AG10803 (cell line): ENCODE measurements at regions not wholly inside any gene's neighbourhood (a gene's known extent, or its start where the extent isn't known, plus 50 kb on each side); places are given as distances from the start of the nearest gene placed in this dataset.

Experiments used
- DNase-seq: peaks from one replicate; pipeline ENCODE4 v3.0.0; 2010; ENCODE audit warnings: low read depth
- H3K4me3 ChIP-seq: 2 replicates; pipeline ENCODE4 v1.5.1; 2011; ENCODE audit warnings: mild to moderate bottlenecking, low read length, control low read depth
- TF ChIP-seq, protein P1 (sequence below): conservative IDR thresholded peaks from 2 replicates; pipeline ENCODE4 v1.5.1; 2011; ENCODE audit warnings: mild to moderate bottlenecking, low read length, control low read depth, inconsistent platforms

DNA sequence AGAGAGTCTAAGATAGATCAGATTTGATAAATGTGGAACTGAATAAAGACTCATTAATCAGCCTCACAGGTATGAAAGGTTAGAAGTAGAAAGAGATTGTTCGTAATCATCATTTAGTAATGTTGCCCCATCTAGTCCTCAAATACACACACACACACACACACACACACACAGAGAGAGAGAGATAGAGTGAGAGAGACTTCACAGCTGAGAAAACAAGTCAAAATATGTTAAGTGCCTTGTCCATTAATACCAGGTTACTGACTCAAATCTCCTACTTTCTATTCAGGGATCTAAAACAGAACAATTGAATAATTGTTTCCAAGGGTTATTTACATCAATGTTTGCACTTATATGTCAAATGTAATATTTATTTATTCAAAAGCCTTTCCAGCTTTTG lies 284.6 kb downstream of the MRPS30 start:
- TF ChIP-seq, protein P1, sequence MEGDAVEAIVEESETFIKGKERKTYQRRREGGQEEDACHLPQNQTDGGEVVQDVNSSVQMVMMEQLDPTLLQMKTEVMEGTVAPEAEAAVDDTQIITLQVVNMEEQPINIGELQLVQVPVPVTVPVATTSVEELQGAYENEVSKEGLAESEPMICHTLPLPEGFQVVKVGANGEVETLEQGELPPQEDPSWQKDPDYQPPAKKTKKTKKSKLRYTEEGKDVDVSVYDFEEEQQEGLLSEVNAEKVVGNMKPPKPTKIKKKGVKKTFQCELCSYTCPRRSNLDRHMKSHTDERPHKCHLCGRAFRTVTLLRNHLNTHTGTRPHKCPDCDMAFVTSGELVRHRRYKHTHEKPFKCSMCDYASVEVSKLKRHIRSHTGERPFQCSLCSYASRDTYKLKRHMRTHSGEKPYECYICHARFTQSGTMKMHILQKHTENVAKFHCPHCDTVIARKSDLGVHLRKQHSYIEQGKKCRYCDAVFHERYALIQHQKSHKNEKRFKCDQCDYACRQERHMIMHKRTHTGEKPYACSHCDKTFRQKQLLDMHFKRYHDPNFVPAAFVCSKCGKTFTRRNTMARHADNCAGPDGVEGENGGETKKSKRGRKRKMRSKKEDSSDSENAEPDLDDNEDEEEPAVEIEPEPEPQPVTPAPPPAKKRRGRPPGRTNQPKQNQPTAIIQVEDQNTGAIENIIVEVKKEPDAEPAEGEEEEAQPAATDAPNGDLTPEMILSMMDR = no peak
- no peak for DNase-seq

DNA sequence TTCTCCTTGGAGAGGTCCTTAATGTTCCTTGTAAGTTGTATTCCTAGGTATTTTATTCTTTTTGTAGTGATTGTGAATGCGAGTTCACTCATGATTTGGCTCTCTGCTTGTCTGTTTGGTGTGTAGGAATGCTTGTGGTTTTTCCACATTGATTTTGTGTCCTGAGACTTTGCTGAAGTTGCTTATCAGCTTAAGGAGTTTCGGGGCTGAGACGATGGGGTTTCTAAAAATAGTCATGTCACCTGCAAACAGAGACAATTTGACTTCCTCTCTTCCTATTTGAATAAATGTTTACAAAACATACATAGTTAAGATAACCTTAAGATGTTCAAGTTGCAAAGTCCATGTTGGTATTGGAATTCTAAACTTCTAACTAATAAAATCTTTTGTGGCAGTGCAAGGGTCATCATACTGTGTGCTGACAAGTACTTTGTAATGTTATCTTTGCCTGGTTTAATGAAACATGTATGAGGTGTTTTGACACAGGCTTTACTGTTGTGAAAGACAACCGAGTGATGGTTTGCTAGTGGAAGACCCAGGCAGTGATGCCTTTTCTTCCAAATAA lies 286.2 kb downstream of the MRPS30 start:
- no peak for DNase-seq
- TF ChIP-seq, protein P1 = no peak
- no peak overlapping the region for H3K4me3 ChIP-seq

More for the DNA sequence above, 284.6 kb downstream of the MRPS30 start:
- no peak overlapping the region for H3K4me3 ChIP-seq

DNA sequence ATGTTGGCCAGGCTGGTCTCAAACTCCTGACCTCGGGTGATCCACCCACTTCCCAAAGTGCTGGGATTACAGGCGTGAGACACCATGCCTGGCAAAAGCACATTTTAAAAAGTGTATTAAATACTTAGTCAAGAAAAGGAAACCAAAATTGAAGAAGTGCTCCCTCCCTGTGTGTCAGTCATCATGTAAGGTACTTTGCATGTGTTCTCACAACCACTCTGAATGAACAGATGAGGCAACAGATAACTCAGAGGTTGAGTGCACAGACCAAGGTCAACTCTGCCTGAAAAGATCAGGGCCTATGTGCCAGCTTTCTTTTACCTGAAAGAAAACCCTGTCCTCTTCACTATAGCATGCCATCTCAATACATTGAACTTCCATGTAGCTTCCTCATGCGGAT lies 289.7 kb downstream of the MRPS30 start:
- TF ChIP-seq, protein P1 = no peak
- no peak overlapping the region for H3K4me3 ChIP-seq
- DNase-seq = no peak

DNA sequence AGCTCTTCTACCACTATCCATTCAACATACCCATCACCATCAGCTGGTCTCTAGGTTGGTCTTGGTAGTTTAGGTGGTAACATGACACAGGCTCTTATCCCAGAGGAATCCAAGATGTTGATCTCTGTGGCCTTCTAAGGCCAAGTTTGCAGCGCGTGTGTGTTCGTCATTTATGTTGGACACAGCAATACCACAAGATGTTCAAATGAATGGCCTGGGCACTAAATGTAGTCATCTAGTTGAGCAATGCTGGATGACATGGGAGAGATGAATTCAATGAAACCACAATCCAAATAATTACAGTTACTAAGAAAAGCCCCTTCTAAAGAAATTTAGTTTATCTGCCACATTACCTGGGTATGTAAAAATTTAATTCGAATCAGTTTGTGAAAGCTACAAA lies 292.4 kb downstream of the MRPS30 start:
- no peak for DNase-seq
- H3K4me3 ChIP-seq = no peak overlapping the region
- TF ChIP-seq, protein P1 = no peak

DNA sequence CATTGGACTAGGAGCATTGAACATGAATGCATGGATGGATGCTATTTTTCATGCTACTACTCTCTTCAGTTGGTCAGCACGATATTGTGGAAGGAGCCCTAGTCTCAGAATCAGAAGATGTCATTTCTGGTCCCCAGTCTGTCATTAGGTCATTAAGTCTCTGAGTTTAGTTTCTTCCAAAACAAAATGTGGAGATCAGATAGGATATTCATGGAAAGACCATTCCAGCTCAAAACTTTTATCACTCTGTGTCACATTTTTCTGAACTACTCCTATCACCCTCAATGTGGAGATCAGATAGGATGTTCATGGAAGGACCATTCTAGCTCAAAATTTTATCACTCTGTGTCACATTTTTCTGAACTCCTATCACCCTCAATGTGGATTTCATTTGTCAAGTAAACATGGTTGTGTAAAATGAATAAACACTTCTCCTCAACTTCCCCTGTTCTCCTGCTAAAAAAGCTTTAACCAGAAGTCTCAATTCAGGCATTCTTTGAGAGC lies 296.8 kb downstream of the MRPS30 start:
- H3K4me3 ChIP-seq = no peak overlapping the region
- DNase-seq = no peak
- TF ChIP-seq, protein P1 = no peak

DNA sequence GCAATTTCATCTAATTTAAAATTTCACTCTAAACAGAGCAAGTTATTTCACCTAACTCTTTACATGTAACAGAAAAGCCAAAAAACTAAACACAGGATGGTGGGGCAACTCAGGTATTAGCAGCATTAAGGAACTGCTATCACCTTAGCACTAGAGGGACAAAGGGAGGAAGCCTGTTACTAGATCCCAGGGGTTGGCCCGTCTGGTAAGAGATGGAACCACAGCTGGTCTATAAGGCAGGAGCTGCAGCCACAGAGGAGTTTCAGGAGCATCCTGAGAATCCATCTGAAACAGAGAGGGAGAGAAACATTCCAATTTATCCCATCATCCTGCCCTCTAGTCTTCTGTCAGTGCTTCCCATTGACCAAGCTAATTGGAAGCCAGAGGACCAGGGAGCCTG lies 300.3 kb downstream of the MRPS30 start:
- no peak overlapping the region for H3K4me3 ChIP-seq
- no peak for DNase-seq
- TF ChIP-seq, protein P1 = no peak

DNA sequence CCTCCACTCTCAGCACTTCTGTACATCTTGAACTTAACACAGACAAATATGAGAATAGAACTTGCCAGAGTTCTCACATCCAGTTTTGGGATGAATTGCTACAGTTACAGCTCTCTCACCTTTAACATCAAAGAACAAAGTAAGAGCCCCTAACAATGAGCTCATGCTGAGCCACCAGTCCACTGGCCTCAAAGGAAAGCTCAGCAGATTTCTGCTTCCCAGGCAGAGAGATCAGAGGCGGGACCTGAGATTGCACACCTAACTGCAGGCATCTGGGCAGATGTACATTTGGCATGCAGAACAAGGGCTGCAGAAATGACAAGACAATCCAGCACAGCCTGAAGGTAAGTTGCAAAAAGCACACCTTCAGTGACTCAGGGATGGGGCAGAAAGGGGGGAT lies 300.9 kb downstream of the MRPS30 start:
- TF ChIP-seq, protein P1 = no peak
- no peak overlapping the region for H3K4me3 ChIP-seq
- DNase-seq = no peak
